H4 (cell line): ENCODE measurements at regions not wholly inside any gene's neighbourhood (a gene's known extent, or its start where the extent isn't known, plus 50 kb on each side); places are given as distances from the start of the nearest gene placed in this dataset.

Experiments used
- DNase-seq: peaks from one replicate; pipeline ENCODE4 v3.0.0-alpha.2; 2015; ENCODE audit warnings: low spot score

- no peak for DNase-seq
Observed at GRCh38 chr15:46242935-46243334, 608.1 kb downstream of the SQOR start.

- no peak for DNase-seq
Observed at GRCh38 chr15:46251903-46252302, 617.1 kb downstream of the SQOR start.

GRCh38 chr15:46258056-46258455 lies 623.2 kb downstream of the SQOR start:
- DNase-seq: no peak

DNA sequence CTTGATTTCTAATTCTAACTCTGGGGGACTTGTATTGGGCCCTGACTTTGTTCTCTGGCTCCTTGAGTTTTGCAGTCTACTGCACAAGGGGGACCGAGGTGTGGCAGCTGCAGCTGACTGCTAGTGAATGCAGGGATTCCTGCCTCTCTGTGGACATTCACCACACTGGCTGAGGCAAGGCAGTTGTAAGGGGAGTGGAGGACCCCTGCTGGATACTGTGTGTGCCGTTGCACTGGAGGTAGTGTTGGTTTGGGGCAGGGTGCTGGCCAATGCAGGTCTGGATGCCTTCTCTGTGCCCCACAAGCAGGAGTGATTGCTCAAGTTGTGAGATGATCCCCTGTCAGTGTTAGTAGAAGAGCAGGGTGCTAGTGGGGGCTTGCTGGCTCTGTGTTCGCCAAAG lies 626.1 kb downstream of the SQOR start:
- DNase-seq: no peak

DNA sequence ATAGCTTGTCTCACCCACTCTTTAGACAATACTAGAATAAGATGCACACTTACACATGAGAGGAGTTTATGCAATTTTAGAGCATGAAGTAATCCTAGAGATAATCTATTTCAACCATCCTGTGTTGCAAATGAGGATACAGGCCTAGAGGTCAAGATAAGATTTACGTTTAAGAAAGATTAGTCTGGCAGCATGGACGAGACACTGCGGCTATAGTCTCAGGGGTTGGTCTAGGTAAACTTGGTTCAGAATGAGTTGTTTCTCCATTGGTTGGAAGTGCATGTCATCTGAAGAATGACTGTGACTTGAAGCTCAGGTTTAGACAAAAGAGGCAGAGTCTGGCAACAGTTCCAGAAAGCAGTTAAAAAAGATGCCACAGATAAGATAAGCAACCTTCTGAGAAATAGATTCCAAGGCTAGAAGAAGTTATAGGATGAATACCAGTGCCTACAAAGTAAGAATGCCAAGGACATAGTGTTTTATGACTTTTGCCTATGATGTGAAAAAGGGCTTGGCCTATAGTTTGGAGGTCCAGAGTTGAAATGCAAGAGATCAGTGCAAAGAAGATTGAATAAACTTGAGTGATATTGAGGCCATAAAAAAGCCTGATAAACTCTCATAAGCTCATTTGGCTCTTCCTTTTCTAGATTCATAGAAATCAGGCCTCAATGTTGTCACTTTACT lies 631.0 kb downstream of the SQOR start:
- DNase-seq: no peak

DNA sequence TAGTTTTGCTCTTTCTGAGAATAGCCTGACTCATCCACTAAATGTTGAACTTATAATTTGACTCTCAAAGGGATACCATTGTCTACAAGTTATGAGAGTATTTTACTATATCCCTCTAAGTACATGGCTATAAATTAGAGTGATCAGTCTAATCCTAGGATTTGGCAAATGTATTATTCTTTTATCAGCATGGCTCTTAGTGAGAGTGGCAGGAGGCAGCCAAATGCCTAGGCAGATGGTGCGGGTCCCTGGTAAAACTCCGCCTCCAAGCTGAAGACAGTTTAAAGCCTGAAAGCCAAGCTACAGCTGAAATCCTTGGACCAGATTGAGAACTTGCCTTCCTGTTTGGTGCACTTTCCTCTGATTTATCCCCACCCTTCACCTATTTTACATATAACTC lies 631.8 kb downstream of the SQOR start:
- no peak for DNase-seq

GRCh38 chr15:46270481-46271147 lies 635.8 kb downstream of the SQOR start:
- no peak for DNase-seq

DNA sequence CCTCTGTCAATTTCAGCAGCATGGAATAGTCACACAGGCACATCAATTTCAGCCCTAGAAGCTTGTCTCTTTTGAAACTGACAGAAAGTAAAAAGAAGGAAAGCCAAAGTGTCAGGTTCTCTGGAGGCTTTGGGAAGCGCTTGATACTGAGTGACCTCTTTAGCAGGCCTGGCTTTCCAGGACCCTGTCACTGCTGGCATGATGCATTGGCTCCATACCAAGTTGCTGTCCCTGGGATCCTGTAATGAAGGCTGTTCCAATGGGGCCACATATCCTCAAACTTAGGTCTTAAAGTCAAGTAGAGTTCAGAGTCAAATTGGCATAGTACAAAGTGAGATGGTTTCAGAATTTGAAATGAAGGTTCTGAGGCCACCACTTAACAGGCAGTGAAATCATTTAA lies 640.9 kb downstream of the SQOR start:
- DNase-seq: no peak

DNA sequence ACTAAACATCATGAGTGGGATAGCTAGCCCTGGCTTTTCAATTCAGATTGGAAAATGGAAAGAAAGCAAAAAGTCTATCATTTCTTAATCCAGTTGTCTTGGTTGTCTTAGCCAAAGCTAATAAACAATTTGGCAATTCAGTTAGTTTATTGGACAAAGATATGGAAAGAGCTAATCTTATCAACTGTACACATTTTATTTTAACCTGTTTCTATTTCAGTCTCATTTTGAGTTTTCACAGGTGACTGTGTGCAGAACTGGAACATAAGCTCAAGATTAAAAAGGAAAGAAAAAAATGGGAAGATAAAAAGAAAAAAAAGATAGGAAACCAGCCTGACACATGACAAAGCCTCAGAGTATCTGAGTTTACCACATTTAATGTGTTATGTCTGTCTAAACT lies 642.6 kb downstream of the SQOR start:
- no peak for DNase-seq

GRCh38 chr15:46278062-46278461 lies 643.2 kb downstream of the SQOR start:
- DNase-seq: no peak

GRCh38 chr15:46278486-46279090 lies 643.8 kb downstream of the SQOR start:
- DNase-seq: no peak

DNA sequence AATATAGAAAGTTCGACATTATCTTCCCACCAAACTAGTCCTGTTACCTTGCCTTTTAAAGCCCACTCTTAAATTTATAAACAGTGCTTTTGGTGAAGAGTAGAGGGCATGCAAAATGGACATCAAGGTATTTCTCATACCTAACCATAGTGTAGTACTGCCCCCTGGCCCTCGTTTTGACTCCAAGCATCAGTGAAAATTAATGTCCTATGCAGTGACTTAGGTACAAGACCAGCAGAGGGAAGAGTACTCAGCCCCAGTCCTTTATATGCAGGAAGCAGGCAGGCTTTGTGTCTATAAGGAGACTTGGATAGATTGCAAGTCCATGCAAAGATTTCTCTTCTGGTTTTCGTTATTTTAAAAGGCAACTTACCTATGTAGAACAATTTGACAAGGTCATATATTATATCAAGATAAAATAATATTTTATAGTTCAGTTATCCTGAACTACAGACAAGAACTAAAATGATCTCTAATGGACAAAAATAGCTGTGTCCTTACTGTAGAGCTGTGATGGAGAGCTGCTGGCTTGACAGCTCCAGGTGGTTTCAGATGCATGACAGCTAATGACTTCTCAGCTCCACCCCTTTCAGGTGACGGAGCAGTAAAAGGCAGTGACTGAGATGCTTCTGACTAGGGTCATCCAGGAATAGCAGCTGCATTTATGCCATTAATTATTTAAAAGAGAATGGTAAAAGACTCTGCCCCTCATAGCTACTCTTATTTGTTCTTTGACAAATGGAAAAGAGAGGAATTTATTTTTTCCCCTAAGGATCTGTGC lies 646.1 kb downstream of the SQOR start:
- peak; percentile 39 for DNase-seq

DNA sequence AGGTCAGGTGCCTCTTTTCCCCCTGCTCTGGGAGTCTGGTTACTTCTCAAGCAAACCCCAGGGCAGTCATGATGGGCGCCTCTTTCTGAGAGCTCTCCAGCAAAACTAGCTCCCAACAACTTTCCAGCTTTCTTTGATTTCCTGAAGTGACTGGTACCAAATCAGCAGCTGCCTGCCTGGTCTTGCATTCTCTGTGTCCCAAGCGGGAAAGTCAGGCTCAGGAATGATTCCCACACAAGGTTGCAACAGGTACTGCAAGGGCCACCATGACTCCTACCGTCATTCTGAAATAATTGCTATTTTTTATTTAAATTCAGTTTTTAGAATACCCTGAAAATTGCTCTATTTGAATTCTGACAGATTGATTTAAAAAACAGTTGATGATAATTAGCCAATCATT lies 658.7 kb downstream of the SQOR start:
- DNase-seq: no peak

- DNase-seq: no peak
Observed at GRCh38 chr15:46296002-46296401, 661.2 kb downstream of the SQOR start.

GRCh38 chr15:46296797-46297196 lies 662.0 kb downstream of the SQOR start:
- DNase-seq: no peak

DNA sequence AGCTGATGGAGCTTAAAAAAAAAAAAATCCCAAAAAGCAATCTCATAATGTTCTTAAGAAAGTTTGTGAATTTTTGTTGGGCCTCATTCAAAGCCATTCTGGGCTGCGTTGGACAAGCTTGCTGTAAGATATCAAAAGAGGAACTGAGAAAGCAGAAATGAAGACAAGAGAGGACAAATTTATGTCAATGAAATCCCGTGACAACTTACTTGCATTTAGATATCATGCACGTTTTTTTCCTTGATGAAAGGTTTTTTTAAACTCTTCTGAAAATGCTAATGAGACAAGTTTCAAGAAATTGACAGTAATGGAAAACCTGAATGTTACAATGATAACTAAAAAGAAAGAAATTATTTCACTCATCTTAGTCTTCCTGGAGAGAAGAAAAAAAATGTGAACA lies 662.9 kb downstream of the SQOR start:
- DNase-seq: no peak

GRCh38 chr15:46300716-46301115 lies 665.9 kb downstream of the SQOR start:
- DNase-seq: no peak

DNA sequence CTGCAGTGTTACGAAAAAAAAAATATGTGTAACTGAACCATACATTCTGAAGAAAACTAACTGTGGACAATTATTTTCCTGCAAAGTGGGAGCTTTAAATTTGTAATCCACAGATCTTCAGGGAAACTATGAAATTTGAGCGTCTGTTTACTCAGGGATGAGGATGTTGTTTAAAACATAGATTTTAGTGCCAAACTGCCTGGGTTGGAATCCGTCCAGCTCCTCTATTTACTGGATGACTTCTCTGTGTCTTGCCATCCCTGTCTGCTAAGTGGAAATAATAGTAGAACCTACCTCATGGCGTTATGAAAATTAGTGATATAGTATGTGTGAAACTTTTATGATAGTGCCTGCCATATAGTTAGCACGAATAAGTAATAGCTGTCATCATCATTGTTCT lies 666.5 kb downstream of the SQOR start:
- DNase-seq: peak; percentile 16

- DNase-seq: no peak
Observed at GRCh38 chr15:46301826-46302225, 667.0 kb downstream of the SQOR start.

DNA sequence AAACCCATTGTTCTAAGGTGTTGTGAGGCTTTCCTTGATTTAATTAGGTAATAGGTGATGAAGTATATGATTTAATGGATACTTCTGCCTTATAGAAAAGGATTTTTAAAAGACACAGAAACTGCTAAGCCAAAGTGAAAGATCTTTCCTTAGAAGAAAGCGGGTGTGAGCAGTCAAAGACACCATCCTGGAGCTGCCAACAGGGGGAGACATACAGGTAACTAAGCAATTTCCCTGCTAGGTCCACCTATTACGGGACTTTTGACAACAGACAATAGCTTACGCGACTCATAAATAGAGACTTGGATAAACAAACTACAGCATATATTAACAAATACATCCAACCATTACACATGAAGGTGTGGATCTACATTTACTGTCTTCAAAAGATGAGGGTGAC lies 669.5 kb downstream of the SQOR start:
- peak; percentile 59 for DNase-seq

- no peak for DNase-seq
Observed at GRCh38 chr15:46307746-46308145, 672.9 kb downstream of the SQOR start.

DNA sequence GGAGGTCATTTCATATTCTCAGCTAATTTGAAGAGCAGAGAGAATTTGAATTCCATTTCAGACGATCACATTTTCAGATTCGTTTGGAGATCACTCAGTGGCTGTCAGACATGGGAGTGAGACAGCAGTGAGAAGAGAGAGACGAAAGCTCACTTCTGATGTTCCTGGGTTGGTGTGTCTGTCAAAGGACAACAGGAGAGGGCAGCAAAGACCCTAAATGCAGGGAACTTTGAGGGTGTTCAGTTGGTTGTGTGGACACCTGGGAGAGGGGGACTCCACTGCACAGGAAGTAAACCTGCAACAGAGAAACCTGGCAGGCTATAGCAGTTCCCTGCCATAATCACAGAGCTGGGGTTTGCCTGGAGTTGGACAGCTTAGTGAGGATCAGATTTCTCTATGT lies 675.1 kb downstream of the SQOR start:
- no peak for DNase-seq
